HUES48 (cell line): ENCODE measurements at regions not wholly inside any gene's neighbourhood (a gene's known extent, or its start where the extent isn't known, plus 50 kb on each side); places are given as distances from the start of the nearest gene placed in this dataset.
A peak's percentile ranks its signal among the peaks of the same experiment; 100 is the strongest.

ENCODE experiments used
- H3K27ac ChIP-seq: one replicate; pipeline ENCODE4 v1.7.0; 2013; ENCODE audit warnings: low read depth, low read length, inconsistent platforms
- H3K27me3 ChIP-seq: 2 replicates; pipeline ENCODE4 v1.6.1; 2013; ENCODE audit warnings: mild to moderate bottlenecking, low read length; ENCODE audit not compliant: control insufficient read depth, insufficient read depth
- H3K36me3 ChIP-seq: 2 replicates; pipeline ENCODE4 v1.6.1; 2013; ENCODE audit warnings: low read length; ENCODE audit not compliant: control insufficient read depth, insufficient read depth
- H3K4me1 ChIP-seq: 2 replicates; pipeline ENCODE4 v1.6.1; 2013; ENCODE audit warnings: mild to moderate bottlenecking, low read length; ENCODE audit not compliant: control insufficient read depth, insufficient read depth
- H3K4me3 ChIP-seq: 2 replicates; pipeline ENCODE4 v1.5.1; 2013; ENCODE audit warnings: mild to moderate bottlenecking, low read depth, low read length
- H3K9ac ChIP-seq: 2 replicates; pipeline ENCODE4 v1.6.1; 2013; ENCODE audit warnings: mild to moderate bottlenecking, low read depth, low read length, moderate library complexity
- H3K9me3 ChIP-seq: 2 replicates; pipeline ENCODE4 v1.6.1; 2013; ENCODE audit warnings: low read length; ENCODE audit not compliant: control insufficient read depth, insufficient read depth

DNA sequence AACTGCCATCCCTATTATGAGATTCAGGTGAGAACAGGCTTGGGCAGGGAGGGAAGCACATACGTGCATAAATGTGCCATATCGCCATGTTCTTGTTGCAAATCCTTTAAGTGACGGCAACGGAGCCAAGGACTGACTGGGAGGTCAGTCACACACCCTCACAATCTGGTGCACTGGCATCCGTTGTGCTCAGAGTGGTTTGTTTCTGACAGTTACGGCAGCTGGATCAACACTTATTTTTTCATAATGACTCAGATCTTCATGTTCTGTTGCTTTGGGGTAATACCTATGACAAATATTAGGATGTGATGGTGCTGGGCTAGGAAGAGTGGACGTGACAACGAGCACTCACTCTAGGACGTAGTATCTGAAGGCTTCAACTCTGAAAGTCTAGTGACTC lies 56.2 kb upstream of the PREP start:
- Histone ChIP-seq H3K4me1 (peaks cover 9% of the 10 kb centered on the region; the same call in 1 of the 2 replicates), H3K9ac (no peak overlapping the region), H3K4me3 (no peak overlapping the region), H3K27ac (no peak overlapping the region), H3K27me3 (no peaks in the 10 kb centered on the region), H3K36me3 (no peaks in the 10 kb centered on the region), H3K9me3 (no peaks in the 10 kb centered on the region; the same call in 1 of the 2 replicates)

DNA sequence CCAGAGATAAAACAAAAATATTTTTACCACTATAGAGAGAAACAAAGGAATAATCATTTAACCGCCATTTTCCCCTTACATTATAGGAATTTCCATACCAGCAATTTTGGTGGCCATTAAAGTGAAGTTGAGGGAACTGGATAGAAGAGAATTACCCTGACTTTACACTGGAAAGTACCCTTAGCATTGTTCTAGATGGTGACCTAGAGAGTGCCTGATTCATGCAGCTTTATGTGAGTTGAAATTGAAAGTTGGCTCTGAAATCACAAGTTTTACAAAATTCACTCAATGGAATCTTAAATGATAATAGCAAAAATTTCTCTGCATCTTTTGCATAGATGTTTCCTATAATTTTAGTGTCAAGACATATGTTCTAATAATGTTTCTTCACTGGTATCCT lies 55.7 kb upstream of the PREP start:
- H3K36me3 ChIP-seq = no peaks in the 10 kb centered on the region
- no peaks in the 10 kb centered on the region; the same call in 1 of the 2 replicates for H3K9me3 ChIP-seq
- no peak overlapping the region for H3K9ac ChIP-seq
- no peak overlapping the region for H3K4me3 ChIP-seq
- H3K27ac ChIP-seq = no peak overlapping the region
- no peaks in the 10 kb centered on the region for H3K27me3 ChIP-seq
- H3K4me1 ChIP-seq = peaks cover 9% of the 10 kb centered on the region; the same call in 1 of the 2 replicates

DNA sequence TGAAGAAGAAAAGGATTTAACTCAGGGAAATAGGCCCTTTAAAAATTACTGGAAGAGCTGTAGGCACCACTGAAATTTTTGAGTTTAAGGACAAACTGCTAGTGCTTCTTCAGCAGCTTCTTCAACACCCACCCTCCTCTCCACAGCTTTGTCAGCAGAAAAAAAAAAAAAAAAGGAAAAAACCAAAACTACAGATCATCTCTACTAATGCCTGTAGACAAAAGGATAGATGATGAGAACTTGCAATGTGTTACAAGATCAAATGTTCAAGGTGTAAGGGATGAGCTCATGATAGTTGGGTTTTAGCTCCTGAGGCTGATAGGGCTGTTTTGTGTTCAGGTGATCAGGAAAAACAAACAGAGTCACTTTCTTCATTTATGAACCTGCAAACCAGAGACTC lies 55.2 kb upstream of the PREP start:
- no peaks in the 10 kb centered on the region; the same call in 1 of the 2 replicates for H3K9me3 ChIP-seq
- H3K4me3 ChIP-seq = no peak overlapping the region
- H3K4me1 ChIP-seq = peaks cover 9% of the 10 kb centered on the region; the same call in 1 of the 2 replicates
- no peak overlapping the region for H3K9ac ChIP-seq
- no peaks in the 10 kb centered on the region for H3K36me3 ChIP-seq
- H3K27me3 ChIP-seq = no peaks in the 10 kb centered on the region
- H3K27ac ChIP-seq = no peak overlapping the region

DNA sequence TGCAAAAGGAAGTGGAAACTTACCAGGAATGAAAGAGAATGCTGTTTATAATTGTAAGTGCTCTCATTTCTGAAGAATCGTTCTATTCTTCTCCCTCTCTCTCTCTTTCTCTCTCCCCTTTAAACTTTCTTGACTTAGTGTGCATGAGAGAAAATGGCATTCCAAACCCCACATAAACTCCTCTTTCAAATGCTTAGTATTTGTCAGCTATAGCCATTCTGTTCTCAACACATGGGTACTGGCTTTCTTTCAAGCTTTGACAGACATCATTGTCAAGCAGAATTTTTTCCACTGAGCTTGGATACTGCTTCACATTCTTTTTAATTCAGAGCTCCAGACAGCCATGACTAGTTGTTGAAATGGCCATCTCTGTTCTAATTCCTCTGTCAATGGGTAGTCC lies 51.1 kb upstream of the PREP start:
- no peaks in the 10 kb centered on the region for H3K27me3 ChIP-seq
- H3K4me3 ChIP-seq = no peak overlapping the region
- H3K27ac ChIP-seq = peak overlapping the region; percentile 29
- peaks cover 9% of the 10 kb centered on the region; the same call in 1 of the 2 replicates for H3K4me1 ChIP-seq
- H3K9ac ChIP-seq = no peak overlapping the region
- no peaks in the 10 kb centered on the region for H3K36me3 ChIP-seq
- H3K9me3 ChIP-seq = no peaks in the 10 kb centered on the region

DNA sequence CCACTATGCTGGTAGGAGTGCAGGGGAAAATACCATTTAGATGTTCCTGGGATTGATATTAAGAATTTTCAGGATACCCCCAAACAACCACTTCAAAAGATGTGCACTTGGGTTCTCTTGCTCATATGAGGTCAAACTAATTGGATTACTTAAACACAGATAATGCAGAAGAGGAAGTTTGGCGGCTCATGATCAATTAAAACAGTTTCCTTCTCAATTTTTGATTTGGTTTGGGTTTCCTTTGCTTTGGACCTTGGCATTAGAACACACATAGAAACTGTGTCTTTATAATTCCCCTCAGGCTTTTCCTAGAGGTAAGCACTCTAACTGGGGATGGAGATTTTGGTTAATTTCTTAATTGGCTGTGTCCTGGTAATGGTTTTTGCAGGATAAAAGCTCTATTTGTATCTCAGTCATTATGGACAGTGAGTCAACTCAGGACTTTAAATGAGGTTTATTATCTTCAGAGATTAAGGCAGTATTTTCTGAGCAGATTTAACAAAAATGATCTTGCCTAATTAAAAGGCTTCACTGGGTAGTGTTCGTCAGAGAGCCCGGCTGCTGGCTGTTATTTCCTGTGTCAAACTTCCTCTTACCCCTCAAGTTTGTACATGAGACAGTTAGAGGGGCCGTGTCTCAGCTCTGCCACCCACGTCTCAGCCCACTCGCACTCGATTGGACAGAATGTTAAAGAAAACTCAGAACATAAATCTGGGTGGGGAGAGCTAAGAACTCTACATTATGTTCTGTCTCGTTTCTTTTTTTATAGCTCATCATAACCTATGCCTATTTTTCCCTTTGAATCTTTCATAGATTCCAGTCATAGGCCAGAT lies 50.3 kb upstream of the PREP start:
- Histone ChIP-seq H3K27ac (peak overlapping the region; percentile 29), H3K9me3 (no peaks in the 10 kb centered on the region), H3K4me3 (no peak overlapping the region), H3K27me3 (no peaks in the 10 kb centered on the region), H3K4me1 (peaks cover 9% of the 10 kb centered on the region; the same call in 1 of the 2 replicates), H3K9ac (no peak overlapping the region), H3K36me3 (no peaks in the 10 kb centered on the region)
